Epithelial cell of esophagus (primary cell): ENCODE measurements at regions not wholly inside any gene's neighbourhood (a gene's known extent, or its start where the extent isn't known, plus 50 kb on each side); places are given as distances from the start of the nearest gene placed in this dataset.

Experiments used
- DNase-seq: peaks from one replicate; pipeline ENCODE4 v3.0.0; 2010; ENCODE audit warnings: low read depth
- H3K4me3 ChIP-seq: 2 replicates; pipeline ENCODE4 v1.5.1; 2011; ENCODE audit warnings: mild to moderate bottlenecking, low read length, control low read depth
- TF ChIP-seq, protein P1 (sequence below): IDR thresholded peaks from 2 replicates; pipeline ENCODE4 v1.5.1; 2011; ENCODE audit warnings: low read depth, mild to moderate bottlenecking, low read length, control low read depth, inconsistent platforms; ENCODE audit not compliant: insufficient read depth; ENCODE audit errors: missing control alignments

DNA sequence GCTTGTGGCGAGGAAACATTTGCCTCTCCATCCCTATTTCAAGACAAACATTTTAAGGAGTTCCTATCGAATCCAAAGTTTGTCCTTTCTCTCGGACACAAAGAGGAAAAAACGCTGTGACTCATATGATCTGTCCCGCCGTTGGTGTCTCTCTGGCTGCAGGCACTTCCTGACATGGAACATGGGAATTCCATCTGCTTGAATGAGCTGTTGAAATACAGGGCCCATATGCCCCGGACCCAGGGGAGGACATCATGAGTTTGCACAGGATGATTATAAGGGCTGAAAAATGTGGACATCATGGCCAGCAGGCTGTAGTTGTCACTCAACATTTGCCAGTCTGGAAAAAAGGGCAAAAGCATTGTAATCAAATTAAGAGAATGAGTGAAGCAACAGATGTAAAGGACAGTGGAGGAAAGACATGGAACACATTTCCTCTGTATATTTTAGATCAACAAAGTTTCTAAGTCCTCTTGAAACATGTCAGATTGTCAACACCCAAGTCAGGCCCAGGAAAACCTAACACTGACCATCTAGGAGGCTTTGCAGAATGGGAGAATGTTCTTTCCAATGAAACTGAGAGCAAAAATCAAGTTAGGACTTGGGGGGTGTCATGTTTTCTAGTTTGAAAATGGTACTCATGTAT, 103.2 kb upstream of the SMIM21 start:
- TF ChIP-seq, protein P1, sequence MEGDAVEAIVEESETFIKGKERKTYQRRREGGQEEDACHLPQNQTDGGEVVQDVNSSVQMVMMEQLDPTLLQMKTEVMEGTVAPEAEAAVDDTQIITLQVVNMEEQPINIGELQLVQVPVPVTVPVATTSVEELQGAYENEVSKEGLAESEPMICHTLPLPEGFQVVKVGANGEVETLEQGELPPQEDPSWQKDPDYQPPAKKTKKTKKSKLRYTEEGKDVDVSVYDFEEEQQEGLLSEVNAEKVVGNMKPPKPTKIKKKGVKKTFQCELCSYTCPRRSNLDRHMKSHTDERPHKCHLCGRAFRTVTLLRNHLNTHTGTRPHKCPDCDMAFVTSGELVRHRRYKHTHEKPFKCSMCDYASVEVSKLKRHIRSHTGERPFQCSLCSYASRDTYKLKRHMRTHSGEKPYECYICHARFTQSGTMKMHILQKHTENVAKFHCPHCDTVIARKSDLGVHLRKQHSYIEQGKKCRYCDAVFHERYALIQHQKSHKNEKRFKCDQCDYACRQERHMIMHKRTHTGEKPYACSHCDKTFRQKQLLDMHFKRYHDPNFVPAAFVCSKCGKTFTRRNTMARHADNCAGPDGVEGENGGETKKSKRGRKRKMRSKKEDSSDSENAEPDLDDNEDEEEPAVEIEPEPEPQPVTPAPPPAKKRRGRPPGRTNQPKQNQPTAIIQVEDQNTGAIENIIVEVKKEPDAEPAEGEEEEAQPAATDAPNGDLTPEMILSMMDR: no peak
- no peak for DNase-seq

GRCh38 chr18:75530118-75530517, 102.6 kb upstream of the SMIM21 start:
- TF ChIP-seq, protein P1: no peak
- no peak for DNase-seq
- no peak overlapping the region for H3K4me3 ChIP-seq

More for the DNA sequence above, 103.2 kb upstream of the SMIM21 start:
- no peak overlapping the region for H3K4me3 ChIP-seq

- DNase-seq: no peak
These were observed 101.9 kb upstream of the SMIM21 start for GRCh38 chr18:75529394-75529793.

DNA sequence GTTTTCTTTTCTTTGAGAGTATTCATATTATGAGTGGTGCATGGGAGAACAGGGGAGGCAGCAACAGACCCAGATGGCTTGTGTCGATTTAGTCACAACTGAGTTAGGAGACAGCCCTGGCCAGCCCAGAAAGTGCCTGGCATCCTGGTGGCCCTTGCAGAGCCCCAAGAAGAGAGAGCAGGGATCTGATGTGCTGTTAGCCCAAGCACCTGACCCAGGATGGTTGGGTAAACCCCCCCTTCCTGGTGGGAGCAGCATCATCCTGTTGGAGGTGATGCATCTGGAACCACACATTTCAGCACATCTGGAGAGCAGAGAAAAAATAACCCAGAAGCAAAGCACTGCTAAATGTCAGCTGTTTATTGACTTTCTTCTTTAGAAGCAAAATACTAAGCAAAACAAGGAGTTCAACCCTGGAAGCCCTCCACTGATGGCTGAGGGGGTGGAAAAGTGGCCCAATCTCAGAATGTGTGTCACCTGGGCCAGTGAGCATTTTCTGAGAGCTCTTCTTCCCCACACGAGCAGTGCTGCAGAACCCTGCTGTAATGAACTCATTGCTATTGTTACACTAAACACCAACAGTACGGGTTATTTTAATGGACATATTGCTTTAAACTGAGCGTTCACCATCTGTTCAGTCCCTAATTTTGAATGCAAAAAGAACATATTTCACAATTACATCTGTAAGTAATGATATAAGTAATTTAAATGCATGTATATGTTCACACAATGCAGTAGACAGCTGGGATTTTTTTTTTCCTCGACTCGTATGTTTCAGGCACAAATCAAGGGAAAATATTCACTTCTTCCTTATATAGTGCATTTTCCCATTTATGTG, 100.6 kb upstream of the SMIM21 start:
- TF ChIP-seq, protein P1: no peak

More at GRCh38 chr18:75529394-75529793, 101.9 kb upstream of the SMIM21 start:
- TF ChIP-seq, protein P1: no peak
- H3K4me3 ChIP-seq: no peak overlapping the region

DNA sequence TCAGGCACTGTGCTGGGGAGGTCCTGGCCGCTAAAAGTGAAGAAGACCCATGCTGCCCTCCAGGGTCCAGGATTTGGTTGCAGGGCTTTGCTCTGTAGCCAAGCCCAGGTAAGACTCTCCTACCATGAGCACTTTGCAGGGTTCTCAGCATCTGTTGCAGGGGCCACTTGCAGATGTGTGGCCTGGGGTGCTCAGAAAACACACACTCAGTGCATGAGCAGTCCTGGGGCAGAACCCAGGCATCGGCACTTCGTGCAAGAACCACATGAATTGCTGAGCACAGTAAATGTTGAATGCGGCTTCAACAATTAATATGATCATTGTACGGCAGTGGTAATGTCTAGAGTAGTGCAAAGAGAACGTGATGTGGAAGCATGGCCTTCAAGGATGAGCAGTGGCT, 98.5 kb upstream of the SMIM21 start:
- TF ChIP-seq, protein P1: no peak
- no peak overlapping the region for H3K4me3 ChIP-seq
- no peak for DNase-seq

More for the DNA sequence above, 100.6 kb upstream of the SMIM21 start:
- DNase-seq: no peak
- no peak overlapping the region for H3K4me3 ChIP-seq

- DNase-seq: no peak
- TF ChIP-seq, protein P1: no peak
- no peak overlapping the region for H3K4me3 ChIP-seq
These were observed 97.8 kb upstream of the SMIM21 start for GRCh38 chr18:75525331-75525730.

DNA sequence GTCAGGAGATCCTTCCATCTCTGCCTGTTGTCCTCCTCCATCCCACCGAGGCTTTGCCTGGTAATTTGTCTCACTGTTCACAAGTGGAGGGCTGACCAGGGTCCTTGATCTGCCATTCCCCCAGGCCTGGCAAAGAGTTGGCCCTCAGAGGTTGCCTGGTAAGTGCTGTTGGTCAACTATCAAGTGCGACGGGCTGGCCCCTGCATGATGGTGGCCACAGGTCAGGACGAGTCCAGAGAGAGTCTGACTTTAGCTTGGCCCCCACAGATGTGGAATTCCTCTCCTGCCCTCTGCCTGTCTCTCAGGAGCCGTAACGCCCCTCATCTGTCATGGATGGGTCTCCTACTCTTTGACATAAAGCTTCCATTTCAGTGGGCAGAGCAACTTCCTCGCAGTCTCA, 97.3 kb upstream of the SMIM21 start:
- H3K4me3 ChIP-seq: no peak overlapping the region
- TF ChIP-seq, protein P1: no peak
- DNase-seq: no peak
